CD14-positive monocyte (primary cell): ENCODE measurements at regions not wholly inside any gene's neighbourhood (a gene's known extent, or its start where the extent isn't known, plus 50 kb on each side); places are given as distances from the start of the nearest gene placed in this dataset.

ENCODE experiments used
- DNase-seq, 3 donors: peaks; one replicate each; pipeline ENCODE4 v3.0.0-alpha.2; 2011 to 2022
- H2AFZ ChIP-seq: 2 replicates; pipeline ENCODE4 v1.6.0; 2012; ENCODE audit warnings: mild to moderate bottlenecking, low read depth, low read length, inconsistent platforms; ENCODE audit not compliant: insufficient read depth, poor library complexity, severe bottlenecking
- H3K27ac ChIP-seq, 2 donors: 1 replicate in 1 of 2; 2 replicates in 1 of 2; pipeline ENCODE4 v1.5.1; 2012 to 2013; ENCODE audit warnings: low read length in 2 of 2, control low read depth in 1 of 2, inconsistent platforms in 1 of 2, low read depth in 1 of 2, mild to moderate bottlenecking in 1 of 2
- H3K27me3 ChIP-seq, 2 donors: one replicate each; pipeline versions ENCODE4 v1.6.0 to v1.6.1; 2011 to 2013; ENCODE audit warnings: low read length in 2 of 2; ENCODE audit not compliant: control insufficient read depth in 2 of 2, insufficient read depth in 2 of 2
- H3K36me3 ChIP-seq, 2 donors: replicated peaks in 1 of 2; 1 replicate in 1 of 2; 2 replicates in 1 of 2; pipeline versions ENCODE4 v1.5.1 to v1.6.1; 2012 to 2013; ENCODE audit warnings: low read length in 2 of 2, control low read depth in 1 of 2, inconsistent platforms in 1 of 2, mild to moderate bottlenecking in 1 of 2; ENCODE audit not compliant: insufficient read depth in 2 of 2, control insufficient read depth in 1 of 2
- H3K4me1 ChIP-seq, 2 donors: 1 replicate in 1 of 2; 2 replicates in 1 of 2; pipeline versions ENCODE4 v1.5.1 to v1.6.1; 2012 to 2013; ENCODE audit warnings: low read length in 2 of 2, control low read depth in 1 of 2, inconsistent platforms in 1 of 2, mild to moderate bottlenecking in 1 of 2, moderate library complexity in 1 of 2; ENCODE audit not compliant: insufficient read depth in 2 of 2, control insufficient read depth in 1 of 2
- H3K4me2 ChIP-seq: replicated peaks from 2 replicates; pipeline ENCODE3; 2012; ENCODE audit warnings: low read length, moderate library complexity, mild to moderate bottlenecking; ENCODE audit not compliant: poor library complexity, severe bottlenecking; ENCODE audit errors: extremely low read depth
- H3K4me3 ChIP-seq, 3 experiments: fragments of 200-600 bp in 1 of 3; sonication (generic) in 1 of 3; replicated peaks in 1 of 3; 1 replicate in 2 of 3; 2 replicates in 1 of 3; pipeline ENCODE4 v1.5.1; 2011 to 2013; ENCODE audit warnings: low read length in 3 of 3, mild to moderate bottlenecking in 3 of 3, control low read depth in 2 of 3, low read depth in 2 of 3, inconsistent platforms in 1 of 3, moderate library complexity in 1 of 3
- H3K79me2 ChIP-seq: 2 replicates; pipeline ENCODE4 v1.6.0; 2012; ENCODE audit warnings: mild to moderate bottlenecking, control low read depth, inconsistent platforms, low read length, moderate library complexity; ENCODE audit not compliant: insufficient read depth
- H3K9ac ChIP-seq: 2 replicates; pipeline ENCODE4 v1.6.0; 2017; ENCODE audit warnings: low read length, mild to moderate bottlenecking; ENCODE audit not compliant: insufficient read depth, poor library complexity, severe bottlenecking
- H3K9me3 ChIP-seq, 2 donors: replicated peaks in 1 of 2; 1 replicate in 1 of 2; 2 replicates in 1 of 2; pipeline versions ENCODE4 v1.5.1 to v1.6.1; 2012 to 2013; ENCODE audit warnings: low read length in 2 of 2, control low read depth in 1 of 2; ENCODE audit not compliant: control insufficient read depth in 1 of 2, insufficient read depth in 1 of 2
- H4K20me1 ChIP-seq: 2 replicates; pipeline ENCODE4 v1.6.0; 2012; ENCODE audit warnings: mild to moderate bottlenecking, low read length, control low read depth, moderate library complexity; ENCODE audit not compliant: insufficient read depth
- H3K27ac Mint-ChIP-seq, 7 donors: one replicate each; pipeline ENCODE4 v1.8.0; 2020; ENCODE audit warnings: mild to moderate bottlenecking in 7 of 7, mixed read lengths in 7 of 7, moderate library complexity in 6 of 7, inconsistent platforms in 2 of 7
- H3K27me3 Mint-ChIP-seq, 3 donors: one replicate each; pipeline ENCODE4 v1.8.0; 2021 to 2022; ENCODE audit warnings: low read depth in 3 of 3, mild to moderate bottlenecking in 3 of 3, mixed read lengths in 3 of 3, moderate library complexity in 3 of 3, inconsistent platforms in 1 of 3
- H3K36me3 Mint-ChIP-seq, 2 donors: one replicate each; pipeline ENCODE4 v1.8.0; 2020; ENCODE audit warnings: mixed read lengths in 2 of 2, inconsistent platforms in 1 of 2, mild to moderate bottlenecking in 1 of 2
- H3K4me1 Mint-ChIP-seq: one replicate; pipeline ENCODE4 v1.8.0; 2020; ENCODE audit warnings: mild to moderate bottlenecking, mixed read lengths
- H3K4me3 Mint-ChIP-seq, 2 donors: one replicate each; pipeline ENCODE4 v1.8.0; 2020; ENCODE audit warnings: mild to moderate bottlenecking in 2 of 2, mixed read lengths in 2 of 2, moderate library complexity in 1 of 2
- H3K9me3 Mint-ChIP-seq, 7 donors: one replicate each; pipeline ENCODE4 v1.8.0; 2020 to 2022; ENCODE audit warnings: mixed read lengths in 7 of 7, mild to moderate bottlenecking in 6 of 7, moderate library complexity in 6 of 7, inconsistent platforms in 2 of 7
- WGBS: methylation state at CpG from one replicate; pipeline ENCODE4 v1.1.5; 2013; ENCODE audit warnings: missing lambda C conversion rate; ENCODE audit not compliant: insufficient coverage; 5-methylcytosine and 5-hydroxymethylcytosine counted together
- intact Hi-C, 2 donors: fragments of 100-400 bp; cut with micrococcal nuclease; formaldehyde crosslinking; loops; one replicate each; pipeline versions ENCODE4 v1.15.0 to v1.15.1; 2023
- TF ChIP-seq, protein P1 (sequence below): fragments of 200-600 bp; IDR thresholded peaks from one replicate; pipeline ENCODE4 v1.8.0; 2022; ENCODE audit warnings: antibody characterized with exemption, mild to moderate bottlenecking

DNA sequence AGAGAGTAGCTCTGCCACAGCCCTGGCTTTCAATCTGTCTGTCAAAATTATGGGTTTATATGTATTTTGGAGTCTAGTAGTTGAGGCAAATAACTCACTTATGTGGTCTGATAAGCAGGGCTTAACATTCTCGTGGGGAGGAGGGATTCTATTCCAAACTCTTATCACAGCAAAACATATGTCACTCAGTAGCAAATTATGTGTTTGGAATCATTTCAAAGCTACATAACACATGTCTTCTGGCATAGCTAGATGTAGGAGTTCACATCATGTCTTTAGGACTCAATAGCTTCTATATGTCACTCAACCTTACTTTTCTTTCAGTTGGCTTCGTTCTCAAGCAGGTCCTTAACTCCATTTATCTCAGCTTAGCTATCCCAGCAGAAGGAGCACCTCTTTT, 144.5 kb upstream of the SEMA6A start:
- Mint-ChIP-seq H3K4me1 (no peaks in the 10 kb centered on the region), H3K4me3 (no peak overlapping the region), H3K27ac (no peak overlapping the region), H3K36me3 (no peaks in the 10 kb centered on the region), H3K9me3 (peaks cover 0 to 9% (median 1%) of the 10 kb centered on the region in 7 donors), H3K27me3 (peaks cover 0 to 2% (median 0%) of the 10 kb centered on the region in 3 donors)
- no peaks in the 10 kb centered on the region for H3K79me2 ChIP-seq
- H3K9me3 ChIP-seq: peaks cover 0 to 4% of the 10 kb centered on the region in 2 donors
- no peak overlapping the region for H3K27ac ChIP-seq
- H3K9ac ChIP-seq: no peak overlapping the region
- no peak overlapping the region for H3K4me2 ChIP-seq
- H3K4me1 ChIP-seq: no peaks in the 10 kb centered on the region
- no peak overlapping the region for H2AFZ ChIP-seq
- no CpG with 5 or more reads among the region's 2 CpGs for WGBS
- DNase-seq: no peak
- H3K27me3 ChIP-seq: no peaks in the 10 kb centered on the region
- H4K20me1 ChIP-seq: no peaks in the 10 kb centered on the region
- no peaks in the 10 kb centered on the region for H3K36me3 ChIP-seq
- TF ChIP-seq, protein P1, sequence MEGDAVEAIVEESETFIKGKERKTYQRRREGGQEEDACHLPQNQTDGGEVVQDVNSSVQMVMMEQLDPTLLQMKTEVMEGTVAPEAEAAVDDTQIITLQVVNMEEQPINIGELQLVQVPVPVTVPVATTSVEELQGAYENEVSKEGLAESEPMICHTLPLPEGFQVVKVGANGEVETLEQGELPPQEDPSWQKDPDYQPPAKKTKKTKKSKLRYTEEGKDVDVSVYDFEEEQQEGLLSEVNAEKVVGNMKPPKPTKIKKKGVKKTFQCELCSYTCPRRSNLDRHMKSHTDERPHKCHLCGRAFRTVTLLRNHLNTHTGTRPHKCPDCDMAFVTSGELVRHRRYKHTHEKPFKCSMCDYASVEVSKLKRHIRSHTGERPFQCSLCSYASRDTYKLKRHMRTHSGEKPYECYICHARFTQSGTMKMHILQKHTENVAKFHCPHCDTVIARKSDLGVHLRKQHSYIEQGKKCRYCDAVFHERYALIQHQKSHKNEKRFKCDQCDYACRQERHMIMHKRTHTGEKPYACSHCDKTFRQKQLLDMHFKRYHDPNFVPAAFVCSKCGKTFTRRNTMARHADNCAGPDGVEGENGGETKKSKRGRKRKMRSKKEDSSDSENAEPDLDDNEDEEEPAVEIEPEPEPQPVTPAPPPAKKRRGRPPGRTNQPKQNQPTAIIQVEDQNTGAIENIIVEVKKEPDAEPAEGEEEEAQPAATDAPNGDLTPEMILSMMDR: no peak
- intact Hi-C loops: no loop called here
- no peak overlapping the region for H3K4me3 ChIP-seq

DNA sequence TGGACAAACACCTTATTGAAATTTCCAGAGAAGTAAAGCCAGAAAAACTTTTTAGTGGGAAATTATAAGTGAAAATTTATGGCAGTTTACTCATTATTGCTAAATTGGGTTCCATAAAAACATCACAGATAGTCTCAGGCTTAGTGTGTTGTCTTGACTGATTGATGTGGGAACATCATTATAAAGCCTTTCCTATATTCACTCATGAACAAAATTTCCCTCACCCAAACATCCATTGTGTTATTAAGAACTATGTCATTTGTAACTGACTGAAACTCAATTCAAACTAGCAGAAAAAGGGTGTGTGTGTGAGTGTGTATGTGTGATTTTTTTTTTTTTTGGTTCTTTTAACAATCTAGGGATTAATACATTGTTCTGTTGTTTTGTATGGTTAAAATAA, 143.7 kb upstream of the SEMA6A start:
- Histone ChIP-seq H3K9me3 (peaks cover 0 to 4% of the 10 kb centered on the region in 2 donors), H3K4me2 (no peak overlapping the region), H3K27ac (no peak overlapping the region), H2AFZ (no peak overlapping the region), H3K4me3 (no peak overlapping the region), H3K4me1 (no peaks in the 10 kb centered on the region), H3K9ac (no peak overlapping the region), H3K27me3 (no peaks in the 10 kb centered on the region), H4K20me1 (no peaks in the 10 kb centered on the region), H3K79me2 (no peaks in the 10 kb centered on the region), H3K36me3 (no peaks in the 10 kb centered on the region)
- intact Hi-C loops: no loop called here
- DNase-seq: no peak
- no peaks in the 10 kb centered on the region for H3K4me1 Mint-ChIP-seq
- H3K36me3 Mint-ChIP-seq: no peaks in the 10 kb centered on the region
- H3K4me3 Mint-ChIP-seq: no peak overlapping the region
- peaks cover 0 to 8% (median 1%) of the 10 kb centered on the region in 7 donors for H3K9me3 Mint-ChIP-seq
- TF ChIP-seq, protein P1: no peak
- H3K27me3 Mint-ChIP-seq: peaks cover 0 to 2% (median 0%) of the 10 kb centered on the region in 3 donors
- H3K27ac Mint-ChIP-seq: no peak overlapping the region
